ENCODE measurements at regions not wholly inside any gene's neighbourhood (a gene's known extent, or its start where the extent isn't known, plus 50 kb on each side); places are given as distances from the start of the nearest gene placed in this dataset.
"Not testable (repeated sequence)": the region's sequence is repeated elsewhere in the genome, so short reads cannot be mapped to it uniquely, and the experiment has no call there.

DNA sequence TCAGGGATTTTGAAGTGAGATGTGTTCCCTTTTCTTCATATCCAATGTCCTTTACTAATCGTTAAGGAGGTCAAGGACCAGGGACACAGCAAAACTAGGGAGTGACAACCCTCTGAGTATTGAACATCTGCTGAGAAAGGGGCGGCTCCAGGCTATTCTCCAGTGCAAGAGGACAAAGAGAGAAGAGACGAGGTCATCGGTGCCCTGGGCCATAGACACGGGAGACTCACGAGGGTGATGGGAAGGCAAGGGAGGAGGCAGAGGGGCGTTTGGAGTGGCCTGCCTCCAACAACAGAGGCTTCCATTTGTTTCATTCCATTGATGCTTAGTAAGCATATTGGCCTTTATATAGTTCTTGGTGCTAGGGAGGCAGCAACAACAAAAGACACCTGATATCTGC lies 268.4 kb downstream of the CXCL12 start:
- no peak overlapping the region for H3K4me3 Mint-ChIP-seq
- CTCF ChIA-PET = no interaction called here
- Histone ChIP-seq H3K27ac (ENCODE audit: low read depth in 1 of 2, low read length in 2 of 2) (no peak overlapping the region), H3K4me1 (ENCODE audit: insufficient read depth, low read length) (no peaks in the 10 kb centered on the region), H3K4me3 (ENCODE audit: low read length) (no peak overlapping the region), H3K27me3 (ENCODE audit: control insufficient read depth in 1 of 2, insufficient read depth in 2 of 2, low read length in 2 of 2) (peaks cover 0 to 4% of the 10 kb centered on the region in 2 experiments), H3K9me3 (ENCODE audit: control insufficient read depth in 1 of 2, insufficient read depth in 1 of 2, low read length in 2 of 2) (peaks cover 0 to 4% of the 10 kb centered on the region in 2 experiments), H3K36me3 (ENCODE audit: insufficient read depth, low read length) (no peaks in the 10 kb centered on the region)
- ATAC-seq (ENCODE audit: poor library complexity) (no peak), DNase-seq (no peak)
- no peaks in the 10 kb centered on the region for H3K4me1 Mint-ChIP-seq (ENCODE audit: low read depth)
- no peaks in the 10 kb centered on the region for H3K36me3 Mint-ChIP-seq (ENCODE audit: low read depth)
- intact Hi-C loops (cut with DNase I, micrococcal nuclease) = no loop called here
- H3K9me3 Mint-ChIP-seq = no peaks in the 10 kb centered on the region
- TF ChIP-seq, protein P1, sequence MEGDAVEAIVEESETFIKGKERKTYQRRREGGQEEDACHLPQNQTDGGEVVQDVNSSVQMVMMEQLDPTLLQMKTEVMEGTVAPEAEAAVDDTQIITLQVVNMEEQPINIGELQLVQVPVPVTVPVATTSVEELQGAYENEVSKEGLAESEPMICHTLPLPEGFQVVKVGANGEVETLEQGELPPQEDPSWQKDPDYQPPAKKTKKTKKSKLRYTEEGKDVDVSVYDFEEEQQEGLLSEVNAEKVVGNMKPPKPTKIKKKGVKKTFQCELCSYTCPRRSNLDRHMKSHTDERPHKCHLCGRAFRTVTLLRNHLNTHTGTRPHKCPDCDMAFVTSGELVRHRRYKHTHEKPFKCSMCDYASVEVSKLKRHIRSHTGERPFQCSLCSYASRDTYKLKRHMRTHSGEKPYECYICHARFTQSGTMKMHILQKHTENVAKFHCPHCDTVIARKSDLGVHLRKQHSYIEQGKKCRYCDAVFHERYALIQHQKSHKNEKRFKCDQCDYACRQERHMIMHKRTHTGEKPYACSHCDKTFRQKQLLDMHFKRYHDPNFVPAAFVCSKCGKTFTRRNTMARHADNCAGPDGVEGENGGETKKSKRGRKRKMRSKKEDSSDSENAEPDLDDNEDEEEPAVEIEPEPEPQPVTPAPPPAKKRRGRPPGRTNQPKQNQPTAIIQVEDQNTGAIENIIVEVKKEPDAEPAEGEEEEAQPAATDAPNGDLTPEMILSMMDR (IDR thresholded peaks at IDR 0.05) = no peak
- no peak overlapping the region for H3K27ac Mint-ChIP-seq
- POLR2A ChIA-PET = no interaction called here
- peaks cover 40% of the 10 kb centered on the region for H3K27me3 Mint-ChIP-seq

GRCh38 chr10:44115516-44115915 lies 269.4 kb downstream of the CXCL12 start:
- Mint-ChIP-seq H3K27me3 (peaks cover 40% of the 10 kb centered on the region), H3K9me3 (no peaks in the 10 kb centered on the region), H3K36me3 (ENCODE audit: low read depth) (no peaks in the 10 kb centered on the region), H3K4me1 (ENCODE audit: low read depth) (no peaks in the 10 kb centered on the region), H3K4me3 (no peak overlapping the region), H3K27ac (no peak overlapping the region)
- TF ChIP-seq, protein P1 (IDR thresholded peaks at IDR 0.05) = no peak
- Histone ChIP-seq H3K9me3 (ENCODE audit: control insufficient read depth in 1 of 2, insufficient read depth in 1 of 2, low read length in 2 of 2) (peaks cover 0 to 4% of the 10 kb centered on the region in 2 experiments), H3K36me3 (ENCODE audit: insufficient read depth, low read length) (no peaks in the 10 kb centered on the region), H3K27me3 (ENCODE audit: control insufficient read depth in 1 of 2, insufficient read depth in 2 of 2, low read length in 2 of 2) (peaks cover 0 to 4% of the 10 kb centered on the region in 2 experiments), H3K27ac (ENCODE audit: low read depth in 1 of 2, low read length in 2 of 2) (no peak overlapping the region), H3K4me1 (ENCODE audit: insufficient read depth, low read length) (no peaks in the 10 kb centered on the region), H3K4me3 (ENCODE audit: low read length) (no peak overlapping the region)
- DNase-seq (no peak), ATAC-seq (ENCODE audit: poor library complexity) (no peak)
- CTCF ChIA-PET = no interaction called here
- intact Hi-C loops (cut with DNase I, micrococcal nuclease) = no loop called here
- POLR2A ChIA-PET = no interaction called here

GRCh38 chr10:44114441-44114840 lies 270.5 kb downstream of the CXCL12 start:
- intact Hi-C loops (cut with DNase I, micrococcal nuclease) = no loop called here
- H3K4me1 ChIP-seq (ENCODE audit: insufficient read depth, low read length) = no peaks in the 10 kb centered on the region
- DNase-seq = no peak
- no peak for ATAC-seq (ENCODE audit: poor library complexity)
- no peak overlapping the region for H3K27ac Mint-ChIP-seq
- peaks cover 0 to 4% of the 10 kb centered on the region in 2 experiments for H3K9me3 ChIP-seq (ENCODE audit: control insufficient read depth in 1 of 2, insufficient read depth in 1 of 2, low read length in 2 of 2)
- TF ChIP-seq, protein P1 (IDR thresholded peaks at IDR 0.05) = no peak
- H3K4me3 Mint-ChIP-seq = no peak overlapping the region
- no peak overlapping the region for H3K4me3 ChIP-seq (ENCODE audit: low read length)
- H3K27ac ChIP-seq (ENCODE audit: low read depth in 1 of 2, low read length in 2 of 2) = no peak overlapping the region
- ChIA-PET POLR2A (no interaction called here), CTCF (no interaction called here)
- no peaks in the 10 kb centered on the region for H3K9me3 Mint-ChIP-seq
- H3K27me3 Mint-ChIP-seq = peaks cover 40% of the 10 kb centered on the region
- no peaks in the 10 kb centered on the region for H3K36me3 ChIP-seq (ENCODE audit: insufficient read depth, low read length)
- H3K36me3 Mint-ChIP-seq (ENCODE audit: low read depth) = no peaks in the 10 kb centered on the region
- H3K27me3 ChIP-seq (ENCODE audit: control insufficient read depth in 1 of 2, insufficient read depth in 2 of 2, low read length in 2 of 2) = peaks cover 0 to 4% of the 10 kb centered on the region in 2 experiments
- H3K4me1 Mint-ChIP-seq (ENCODE audit: low read depth) = no peaks in the 10 kb centered on the region

GRCh38 chr10:44112280-44112679 lies 272.6 kb downstream of the CXCL12 start:
- ATAC-seq (ENCODE audit: poor library complexity); H3K36me3 Mint-ChIP-seq (ENCODE audit: low read depth); H3K27me3 ChIP-seq (ENCODE audit: control insufficient read depth in 1 of 2, insufficient read depth in 2 of 2, low read length in 2 of 2); H3K9me3 Mint-ChIP-seq; H3K27ac Mint-ChIP-seq; H3K36me3 ChIP-seq (ENCODE audit: insufficient read depth, low read length); intact Hi-C loops (cut with DNase I, micrococcal nuclease); POLR2A ChIA-PET; CTCF ChIA-PET; H3K9me3 ChIP-seq (ENCODE audit: control insufficient read depth in 1 of 2, insufficient read depth in 1 of 2, low read length in 2 of 2); H3K4me1 ChIP-seq (ENCODE audit: insufficient read depth, low read length); H3K4me1 Mint-ChIP-seq (ENCODE audit: low read depth); DNase-seq; H3K4me3 ChIP-seq (ENCODE audit: low read length); H3K4me3 Mint-ChIP-seq; H3K27ac ChIP-seq (ENCODE audit: low read depth in 1 of 2, low read length in 2 of 2): not testable (repeated sequence)
- H3K27me3 Mint-ChIP-seq = peaks cover 37% of the 10 kb centered on the region

Measured in CD4-positive, alpha-beta T cell (primary cell).